WTC11 (cell line): ENCODE measurements at regions not wholly inside any gene's neighbourhood (a gene's known extent, or its start where the extent isn't known, plus 50 kb on each side); places are given as distances from the start of the nearest gene placed in this dataset.

Experiments used
- ATAC-seq: fragments of 200-7000 bp; cut with Tn5 transposase; 2 replicates; pipeline ENCODE4 v1.10.0; 2021; ENCODE audit warnings: mild to moderate bottlenecking, moderate library complexity
- CTCF ChIA-PET: fragments of 300-600 bp; sonication (Branson Sonifier 250); formaldehyde crosslinking; loops from one replicate; lab custom pipeline; 2021; ENCODE audit warnings: antibody characterized with exemption; lab: Charles Lee
- POLR2A ChIA-PET: fragments of 350-600 bp; sonication (Branson Sonifier 250); formaldehyde crosslinking; loops from one replicate; lab custom pipeline; 2021; ENCODE audit warnings: antibody characterized with exemption; lab: Charles Lee
- DNase-seq: peaks from one replicate; pipeline ENCODE4 v3.0.0; 2021; ENCODE audit warnings: low spot score
- H3K27ac Mint-ChIP-seq: 2 replicates; pipeline ENCODE4 v1.8.0; 2021; ENCODE audit warnings: mixed read lengths
- H3K27me3 Mint-ChIP-seq: 2 replicates; pipeline ENCODE4 v1.8.0; 2021; ENCODE audit warnings: low read depth, mild to moderate bottlenecking, moderate library complexity, mixed read lengths
- H3K36me3 Mint-ChIP-seq: 2 replicates; pipeline ENCODE4 v1.8.0; 2021; ENCODE audit warnings: mixed read lengths
- H3K4me1 Mint-ChIP-seq: 2 replicates; pipeline ENCODE4 v1.8.0; 2022; ENCODE audit warnings: mixed read lengths
- H3K4me3 Mint-ChIP-seq: 2 replicates; pipeline ENCODE4 v1.8.0; 2021; ENCODE audit warnings: mild to moderate bottlenecking, moderate library complexity, mixed read lengths
- H3K9me3 Mint-ChIP-seq: 2 replicates; pipeline ENCODE4 v1.8.0; 2021; ENCODE audit warnings: mixed read lengths
- ATF6 ChIP-seq: sonication (generic); formaldehyde crosslinking; IDR thresholded peaks from 2 replicates; pipeline ENCODE4 v1.8.1; 2023; ENCODE audit warnings: mild to moderate bottlenecking, missing genetic modification reagents
- CBFB ChIP-seq: sonication (generic); formaldehyde crosslinking; IDR thresholded peaks from 2 replicates; pipeline ENCODE4 v1.8.1; 2022; ENCODE audit warnings: mild to moderate bottlenecking, low read depth, missing genetic modification reagents
- E2F4 ChIP-seq: sonication (generic); formaldehyde crosslinking; IDR thresholded peaks from 2 replicates; pipeline ENCODE4 v1.8.1; 2022; ENCODE audit warnings: low read depth, mild to moderate bottlenecking, moderate library complexity, missing genetic modification reagents, borderline replicate concordance
- ETV6 ChIP-seq: sonication (generic); formaldehyde crosslinking; IDR thresholded peaks from 2 replicates; pipeline ENCODE4 v1.8.1; 2022; ENCODE audit warnings: mild to moderate bottlenecking, missing genetic modification reagents
- FOXP4 ChIP-seq: sonication (generic); formaldehyde crosslinking; IDR thresholded peaks from 2 replicates; pipeline ENCODE4 v1.8.0; 2022; ENCODE audit warnings: mild to moderate bottlenecking, missing genetic modification reagents
- GRHL2 ChIP-seq: fragments of 250-450 bp; sonication (Bioruptor Pico); IDR thresholded peaks from 2 replicates; pipeline ENCODE4 v1.8.0; 2022; ENCODE audit warnings: mild to moderate bottlenecking, moderate library complexity; ENCODE audit not compliant: insufficient replicate concordance, severe bottlenecking
- IRF2 ChIP-seq: sonication (generic); formaldehyde crosslinking; IDR thresholded peaks from 2 replicates; pipeline ENCODE4 v1.8.0; 2022; ENCODE audit warnings: low read depth, missing genetic modification reagents, borderline replicate concordance
- JAZF1 ChIP-seq: fragments of 250-450 bp; sonication (Bioruptor Pico); IDR thresholded peaks from 2 replicates; pipeline ENCODE4 v1.9.0; 2021; ENCODE audit warnings: moderate library complexity, mild to moderate bottlenecking, inconsistent platforms
- MYBL2 ChIP-seq: sonication (generic); formaldehyde crosslinking; IDR thresholded peaks from 2 replicates; pipeline ENCODE4 v1.8.1; 2023; ENCODE audit warnings: mild to moderate bottlenecking, moderate library complexity, missing genetic modification reagents
- NFATC4 ChIP-seq: fragments of 250-450 bp; sonication (Bioruptor Pico); IDR thresholded peaks from 2 replicates; pipeline ENCODE4 v1.9.0; 2021; ENCODE audit warnings: mild to moderate bottlenecking
- NFE2L1 ChIP-seq: sonication (generic); formaldehyde crosslinking; IDR thresholded peaks from 2 replicates; pipeline ENCODE4 v1.8.1; 2023; ENCODE audit warnings: missing genetic modification reagents
- NFYB ChIP-seq: sonication (generic); formaldehyde crosslinking; conservative IDR thresholded peaks from 2 replicates; pipeline ENCODE4 v1.8.0; 2022; ENCODE audit warnings: low read depth, missing genetic modification reagents
- RORB ChIP-seq: fragments of 250-450 bp; sonication (Bioruptor Pico); IDR thresholded peaks from 2 replicates; pipeline ENCODE4 v1.9.0; 2021; ENCODE audit warnings: mild to moderate bottlenecking
- SMAD3 ChIP-seq: sonication (generic); formaldehyde crosslinking; IDR thresholded peaks from 2 replicates; pipeline ENCODE4 v1.8.0; 2022; ENCODE audit warnings: missing genetic modification reagents, mild to moderate bottlenecking, borderline replicate concordance
- SOX15 ChIP-seq: fragments of 250-450 bp; sonication (Bioruptor Pico); IDR thresholded peaks from 2 replicates; pipeline ENCODE4 v1.9.0; 2021; ENCODE audit warnings: mild to moderate bottlenecking
- TCF7 ChIP-seq: sonication (generic); formaldehyde crosslinking; IDR thresholded peaks from 2 replicates; pipeline ENCODE4 v1.8.0; 2022; ENCODE audit warnings: mild to moderate bottlenecking, low read depth, missing genetic modification reagents, moderate library complexity
- ZNF121 ChIP-seq: sonication (generic); formaldehyde crosslinking; IDR thresholded peaks from 2 replicates; pipeline ENCODE4 v1.8.0; 2023; ENCODE audit warnings: missing genetic modification reagents
- ZNF138 ChIP-seq: sonication (generic); formaldehyde crosslinking; conservative IDR thresholded peaks from 2 replicates; pipeline ENCODE4 v1.8.1; 2022; ENCODE audit warnings: mild to moderate bottlenecking, moderate library complexity, missing genetic modification reagents
- ZNF232 ChIP-seq: sonication (generic); formaldehyde crosslinking; IDR thresholded peaks from 2 replicates; pipeline ENCODE4 v1.8.0; 2022; ENCODE audit warnings: mild to moderate bottlenecking, missing genetic modification reagents
- ZNF263 ChIP-seq: sonication (generic); formaldehyde crosslinking; IDR thresholded peaks from 2 replicates; pipeline ENCODE4 v1.8.1; 2022; ENCODE audit warnings: low read depth, mild to moderate bottlenecking, moderate library complexity, missing genetic modification reagents
- ZNF396 ChIP-seq: fragments of 250-450 bp; sonication (Bioruptor Pico); IDR thresholded peaks from 2 replicates; pipeline ENCODE4 v1.8.0; 2021; ENCODE audit warnings: mild to moderate bottlenecking, moderate library complexity, borderline replicate concordance
- ZNF416 ChIP-seq: fragments of 250-450 bp; sonication (Bioruptor Pico); IDR thresholded peaks from 2 replicates; pipeline ENCODE4 v1.9.0; 2021; ENCODE audit warnings: mild to moderate bottlenecking, inconsistent platforms

GRCh38 chr1:116207126-116207735, 96.0 kb downstream of the MAB21L3 start (continued):
- TF ChIP-seq ATF6 (no peak), ZNF263 (CRISPR knock-in tag) (no peak), ZNF121 (CRISPR knock-in tag) (no peak), ZNF396 (no peak), GRHL2 (no peak), SOX15 (no peak), NFATC4 (CRISPR knock-in tag) (no peak), CBFB (CRISPR knock-in tag) (no peak), ETV6 (CRISPR knock-in tag) (no peak), SMAD3 (no peak), RORB (CRISPR knock-in tag) (no peak)
- TF ChIP-seq, all 79 proteins: peak for 0

- Mint-ChIP-seq H3K27me3 (no peaks in the 10 kb centered on the region; the same call in 1 of the 2 replicates), H3K9me3 (peaks cover 5% of the 10 kb centered on the region), H3K27ac (no peak overlapping the region), H3K36me3 (no peaks in the 10 kb centered on the region), H3K4me3 (no peak overlapping the region), H3K4me1 (peaks cover 2% of the 10 kb centered on the region; the same call in 1 of the 2 replicates)
- DNase-seq, result no peak
- CTCF ChIA-PET, result interaction anchor here (1.5 kb wide), 1 partner anchor 277 kb away, joined by 5 read pairs; no protein-coding TSS in a partner anchor
- POLR2A ChIA-PET, result no interaction called here
- no peak for TF ChIP-seq ZNF232 (CRISPR knock-in tag)
- no peak for TF ChIP-seq MYBL2 (CRISPR knock-in tag)
- TF ChIP-seq ATF6, result no peak
- TF ChIP-seq JAZF1 (CRISPR knock-in tag), result no peak
- no peak for TF ChIP-seq ZNF263 (CRISPR knock-in tag)
- TF ChIP-seq ZNF416 (CRISPR knock-in tag), result no peak
- no peak for TF ChIP-seq E2F4 (CRISPR knock-in tag)
- TF ChIP-seq FOXP4 (CRISPR knock-in tag), result no peak
- TF ChIP-seq NFATC4 (CRISPR knock-in tag), result no peak
- no peak for TF ChIP-seq NFYB (CRISPR knock-in tag)
- TF ChIP-seq TCF7 (CRISPR knock-in tag), result no peak
- no peak for TF ChIP-seq IRF2
- no peak for TF ChIP-seq ZNF138 (CRISPR knock-in tag)
- no peak for TF ChIP-seq NFE2L1 (CRISPR knock-in tag)
- no peak for ATAC-seq
These were observed 96.9 kb downstream of the MAB21L3 start for GRCh38 chr1:116208136-116208535.
